DMS153 treated with DMSO at 0.1 percent for 48 hours (cell line): ENCODE measurements at regions not wholly inside any gene's neighbourhood (a gene's known extent, or its start where the extent isn't known, plus 50 kb on each side); places are given as distances from the start of the nearest gene placed in this dataset.
"Not testable (repeated sequence)": the region's sequence is repeated elsewhere in the genome, so short reads cannot be mapped to it uniquely, and the experiment has no call there.

Source experiments
- DNase-seq: peaks from one replicate; lab custom pipeline; 2025; ENCODE audit not compliant: unreplicated experiment; lab: John Stamatoyannopoulos, UW

GRCh38 chr5:66234241-66234640 is 90.1 kb downstream of the SREK1 start:
- DNase-seq: no peak

DNA sequence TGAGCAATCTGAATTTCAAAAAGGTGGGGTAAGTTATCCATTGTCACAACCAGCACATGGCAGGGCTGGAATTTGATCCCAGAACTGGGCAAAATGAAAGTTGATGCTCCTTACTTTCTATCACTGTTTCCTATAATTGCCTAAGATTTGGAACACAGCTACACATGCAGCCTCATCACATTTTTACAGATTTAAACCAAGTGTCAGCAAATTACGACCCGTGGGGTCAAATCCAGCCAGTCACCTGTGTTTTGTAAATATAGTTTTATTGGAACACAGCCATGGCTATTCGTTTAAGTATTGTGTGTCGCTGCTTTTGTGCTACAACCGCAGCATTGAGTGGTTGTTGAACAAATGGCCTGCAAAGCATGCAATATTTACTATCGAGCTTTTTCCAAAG is 94.3 kb downstream of the SREK1 start:
- DNase-seq: no peak

GRCh38 chr5:66239034-66239433 is 94.9 kb downstream of the SREK1 start:
- DNase-seq: no peak

- DNase-seq: no peak
Observed at GRCh38 chr5:66241136-66241825, 97.2 kb downstream of the SREK1 start.

DNA sequence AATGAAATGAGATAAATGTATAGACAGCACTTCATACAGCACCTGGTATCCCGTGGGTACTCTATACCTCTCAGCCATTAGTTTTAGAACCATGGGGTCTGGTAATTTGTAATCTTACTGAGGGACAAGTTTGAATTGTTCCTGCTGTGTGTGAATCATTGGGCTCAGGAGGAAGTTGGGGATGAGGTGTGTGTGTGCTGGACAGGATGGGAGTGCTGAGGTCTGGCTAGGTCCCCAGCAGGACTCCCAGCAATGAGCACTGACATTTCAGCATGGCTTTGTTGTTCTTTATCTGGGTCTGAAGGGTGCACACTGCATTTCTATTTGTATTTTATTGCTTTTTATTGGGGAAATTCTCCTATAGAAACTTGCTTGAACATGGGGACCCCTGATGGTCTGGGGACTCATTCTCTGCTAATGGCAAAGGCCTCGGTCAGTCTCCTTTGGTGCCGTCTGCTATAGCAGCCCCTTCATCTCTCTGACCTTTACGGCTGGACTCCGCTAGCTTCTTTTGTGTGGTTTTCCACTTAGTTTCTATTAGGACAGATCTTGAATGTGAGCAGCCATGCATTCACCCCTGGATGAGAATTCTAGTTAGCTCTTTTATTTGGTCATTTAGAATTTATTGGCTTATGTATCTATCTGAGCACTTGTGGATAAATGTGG is 98.1 kb downstream of the SREK1 start:
- no peak for DNase-seq

DNA sequence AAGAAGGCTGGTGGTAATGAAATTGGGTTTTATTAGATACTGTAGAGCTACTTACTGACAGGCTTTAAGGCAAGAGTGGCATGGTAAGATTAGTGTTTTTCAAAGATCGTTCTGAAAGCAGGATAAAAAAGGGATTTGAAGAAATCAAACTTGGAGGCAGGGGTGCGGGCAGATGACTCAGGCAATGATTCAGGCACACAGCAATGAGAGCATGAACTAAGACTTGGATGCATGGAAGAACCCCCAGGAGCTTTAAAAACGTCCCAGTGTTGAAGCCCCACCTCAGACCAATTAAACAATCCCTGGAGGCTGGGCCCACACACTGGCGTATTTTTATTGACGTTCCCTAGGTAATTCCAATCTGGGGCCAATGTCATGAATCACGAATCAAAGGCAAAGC is 102.5 kb downstream of the SREK1 start:
- DNase-seq: no peak

GRCh38 chr5:66247176-66247960 is 103.3 kb downstream of the SREK1 start:
- no peak for DNase-seq

GRCh38 chr5:66248874-66249273 is 104.8 kb downstream of the SREK1 start:
- no peak for DNase-seq

GRCh38 chr5:66249920-66250319 is 105.8 kb downstream of the SREK1 start:
- DNase-seq: no peak

DNA sequence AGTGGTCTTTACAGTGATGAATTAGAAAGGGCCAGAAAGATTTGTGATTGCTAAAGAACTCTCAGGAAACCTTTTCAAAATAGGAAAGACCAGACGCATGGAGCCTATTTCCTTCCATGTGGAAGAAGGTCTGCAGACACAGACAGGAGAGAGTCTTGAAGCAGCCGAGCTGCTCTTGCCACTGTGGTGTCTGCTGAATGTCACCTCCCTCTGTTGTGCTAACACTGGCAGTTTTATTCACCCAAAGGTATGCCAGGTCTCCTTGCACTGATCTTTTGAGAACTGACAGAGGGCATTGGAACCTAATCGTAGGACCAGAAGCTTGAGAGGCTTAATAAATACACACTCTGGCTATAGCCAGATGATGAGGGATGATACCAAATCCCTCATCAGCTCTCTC is 108.7 kb downstream of the SREK1 start:
- DNase-seq: no peak

GRCh38 chr5:66255714-66256113 is 111.6 kb downstream of the SREK1 start:
- DNase-seq: no peak

- DNase-seq: no peak
Observed at GRCh38 chr5:66273121-66273520, 129.0 kb downstream of the SREK1 start.

GRCh38 chr5:66276986-66277385 is 132.9 kb downstream of the SREK1 start:
- no peak for DNase-seq

DNA sequence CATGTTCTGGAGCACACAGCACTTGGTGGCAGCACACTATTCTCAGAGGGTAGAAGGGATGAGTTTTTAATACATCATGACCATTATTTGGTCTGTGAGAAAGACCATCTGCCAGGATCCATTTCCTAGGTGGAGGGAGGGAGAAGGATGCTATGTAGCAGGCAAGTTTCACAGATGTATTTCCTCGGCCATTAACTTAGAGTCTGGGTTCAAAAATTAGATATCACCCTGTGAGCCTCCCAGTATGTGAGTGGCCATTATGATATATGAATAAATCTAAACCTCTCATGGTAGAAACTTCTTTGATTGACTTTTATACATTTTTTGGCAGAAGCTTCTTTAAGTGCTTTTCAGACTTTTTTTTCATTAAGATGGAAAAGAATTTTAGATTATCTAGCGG is 133.9 kb downstream of the SREK1 start:
- no peak for DNase-seq

- DNase-seq: no peak
Observed at GRCh38 chr5:66281294-66281693, 137.2 kb downstream of the SREK1 start.

DNA sequence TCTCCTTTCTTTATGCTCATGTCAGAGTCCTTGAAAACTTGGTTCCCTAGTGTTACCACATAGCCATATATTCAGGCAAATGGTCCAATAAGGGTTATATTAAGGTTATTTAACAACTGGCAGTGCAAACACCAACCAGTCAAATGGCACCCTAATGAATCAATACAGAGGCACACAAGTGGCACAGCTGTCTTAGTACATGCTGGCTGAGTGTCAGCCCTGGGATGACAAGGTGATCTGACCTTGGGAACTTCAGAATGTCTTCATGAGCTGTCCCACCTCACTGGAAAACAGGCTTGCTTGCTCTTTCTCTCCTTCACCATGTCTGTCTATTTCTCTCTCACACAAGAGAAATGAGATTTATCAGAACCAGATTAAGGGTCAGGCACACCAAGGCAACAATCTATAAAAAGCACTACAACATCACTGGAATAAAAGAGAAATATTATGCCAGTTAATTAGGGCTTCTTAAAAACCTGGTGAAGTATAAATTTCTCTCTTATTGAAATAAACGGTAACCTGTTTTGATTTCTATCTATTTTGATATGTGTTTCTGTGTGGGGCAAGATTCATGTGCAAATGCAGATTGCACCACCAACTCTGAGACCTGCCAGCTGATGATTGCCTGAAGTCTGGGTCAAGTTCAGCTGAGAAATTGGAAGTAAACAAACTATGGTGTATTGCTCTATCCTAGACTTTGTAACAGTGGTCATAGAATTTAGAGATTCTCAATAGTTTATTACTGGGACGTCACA is 140.7 kb downstream of the SREK1 start:
- no peak for DNase-seq

- DNase-seq: no peak
Observed at GRCh38 chr5:66285343-66285922, 141.3 kb downstream of the SREK1 start.

DNA sequence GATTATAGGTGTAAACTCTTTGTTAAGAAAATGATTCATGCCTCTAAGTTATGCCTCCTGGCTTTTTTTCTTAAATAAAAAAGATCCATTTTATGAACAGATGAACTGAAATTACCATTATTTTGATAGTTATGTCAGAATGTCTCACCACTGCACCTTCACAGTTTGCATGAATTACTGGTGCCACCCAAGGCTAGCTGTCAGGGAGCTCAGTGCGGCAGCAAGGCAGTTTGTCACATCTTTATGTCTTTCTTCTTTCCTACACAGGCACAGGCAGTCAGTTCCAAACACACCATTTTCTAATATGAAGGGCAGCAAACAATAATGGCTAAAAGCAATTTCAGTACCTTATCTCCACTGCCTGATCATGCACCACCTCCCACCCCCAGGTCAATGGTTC is 147.7 kb downstream of the SREK1 start:
- no peak for DNase-seq

- DNase-seq: not testable (repeated sequence)
Observed at GRCh38 chr5:66293851-66294250, 149.8 kb downstream of the SREK1 start.

- no peak for DNase-seq
Observed at GRCh38 chr5:66299463-66299862, 155.4 kb downstream of the SREK1 start.

DNA sequence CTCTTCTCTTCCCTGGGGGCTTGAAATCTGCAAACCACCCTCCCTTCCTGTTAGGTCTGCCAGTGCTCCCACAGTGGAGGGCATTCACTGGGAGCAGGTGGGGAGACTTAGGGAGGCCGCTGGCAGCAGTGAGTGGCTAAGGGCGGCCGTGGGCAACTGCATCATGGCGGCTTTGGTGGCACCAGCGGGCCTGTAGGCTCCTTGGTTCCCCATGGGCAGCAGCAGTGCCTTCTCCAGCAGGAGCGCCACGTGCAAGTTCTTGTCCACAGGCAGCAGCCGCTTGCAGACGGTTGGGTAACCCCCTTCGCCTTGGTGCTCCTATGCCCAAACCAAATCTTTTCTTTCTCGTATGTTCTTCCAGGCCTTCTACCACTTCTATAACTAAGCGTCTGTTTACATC is 158.2 kb downstream of the SREK1 start:
- DNase-seq: no peak
